HG03460 (cell line): ENCODE measurements at regions not wholly inside any gene's neighbourhood (a gene's known extent, or its start where the extent isn't known, plus 50 kb on each side); places are given as distances from the start of the nearest gene placed in this dataset.
"Not testable (repeated sequence)": the region's sequence is repeated elsewhere in the genome, so short reads cannot be mapped to it uniquely, and the experiment has no call there.

Experiments
- ATAC-seq: cut with Tn5 transposase; IDR thresholded peaks from one replicate; pipeline ENCODE4 v1.9.1; 2021; ENCODE audit not compliant: unreplicated experiment

- not testable (repeated sequence) for ATAC-seq
Measured at GRCh38 chr11:116667318-116667717, 105.5 kb downstream of the BUD13 start.

GRCh38 chr11:116666673-116667249, 106.0 kb downstream of the BUD13 start:
- not testable (repeated sequence) for ATAC-seq

GRCh38 chr11:116665523-116665922, 107.3 kb downstream of the BUD13 start:
- no peak for ATAC-seq

GRCh38 chr11:116661056-116661455, 111.7 kb downstream of the BUD13 start:
- no peak for ATAC-seq

- ATAC-seq, result no peak
Measured at GRCh38 chr11:116660011-116660410, 112.8 kb downstream of the BUD13 start.

GRCh38 chr11:116658876-116659535, 113.8 kb downstream of the BUD13 start:
- no peak for ATAC-seq

GRCh38 chr11:116657842-116658825, 114.7 kb downstream of the BUD13 start:
- no peak for ATAC-seq

- no peak for ATAC-seq
Measured at GRCh38 chr11:116656011-116656410, 116.8 kb downstream of the BUD13 start.

GRCh38 chr11:116654526-116654925, 118.3 kb downstream of the BUD13 start:
- no peak for ATAC-seq

GRCh38 chr11:116653206-116653605, 119.6 kb downstream of the BUD13 start:
- ATAC-seq, result no peak

- no peak for ATAC-seq
Measured at GRCh38 chr11:116651737-116652237, 121.0 kb downstream of the BUD13 start.

- no peak for ATAC-seq
Measured at GRCh38 chr11:116651098-116651736, 121.6 kb downstream of the BUD13 start.

- ATAC-seq, result no peak
Measured at GRCh38 chr11:116650052-116650451, 122.7 kb downstream of the BUD13 start.

GRCh38 chr11:116649268-116649667, 123.5 kb downstream of the BUD13 start:
- ATAC-seq, result no peak

- no peak for ATAC-seq
Measured at GRCh38 chr11:116648247-116649174, 124.3 kb downstream of the BUD13 start.

GRCh38 chr11:116647305-116648080, 125.3 kb downstream of the BUD13 start:
- no peak for ATAC-seq

GRCh38 chr11:116646191-116646590, 126.6 kb downstream of the BUD13 start:
- no peak for ATAC-seq

GRCh38 chr11:116644941-116645305, 127.9 kb downstream of the BUD13 start:
- ATAC-seq, result no peak
